SK-N-MC (cell line): ENCODE measurements at regions not wholly inside any gene's neighbourhood (a gene's known extent, or its start where the extent isn't known, plus 50 kb on each side); places are given as distances from the start of the nearest gene placed in this dataset.

ENCODE experiments used
- DNase-seq: peaks from one replicate; pipeline ENCODE4 v3.0.0-alpha.2; 2011; ENCODE audit warnings: low read depth, low spot score
- H3K27ac ChIP-seq: fragments of 200-600 bp; sonication (generic); 2 replicates; pipeline ENCODE4 v1.5.1; 2016; ENCODE audit warnings: mixed run types
- H3K36me3 ChIP-seq: fragments of 200-600 bp; sonication (generic); 2 replicates; pipeline ENCODE4 v1.6.1; 2017; ENCODE audit warnings: antibody characterized with exemption, low read length, mixed read lengths; ENCODE audit not compliant: insufficient read depth
- H3K4me3 ChIP-seq: fragments of 200-600 bp; sonication (generic); 2 replicates; pipeline ENCODE4 v1.5.1; 2016
- H3K9ac ChIP-seq: fragments of 200-600 bp; sonication (generic); 2 replicates; pipeline ENCODE4 v1.8.0; 2017; ENCODE audit warnings: mixed run types, mixed read lengths; ENCODE audit not compliant: insufficient read length
- H3K9me3 ChIP-seq: fragments of 200-600 bp; sonication (generic); 2 replicates; pipeline ENCODE4 v1.6.1; 2017; ENCODE audit warnings: low read depth, mild to moderate bottlenecking, antibody characterized with exemption, low read length, moderate library complexity, mixed read lengths
- EZH2 ChIP-seq: fragments of 200-600 bp; sonication (generic); IDR thresholded peaks from one replicate; pipeline ENCODE4 v1.6.1; 2017; ENCODE audit warnings: antibody characterized with exemption
- FOXP2 ChIP-seq: optimal IDR thresholded peaks from 2 replicates; pipeline ENCODE3; 2011; ENCODE audit warnings: mild to moderate bottlenecking, moderate library complexity; ENCODE audit not compliant: insufficient read depth; ENCODE audit errors: extremely low read length, control extremely low read depth
- POLR2AphosphoS5 ChIP-seq: IDR thresholded peaks from 2 replicates; pipeline ENCODE4 v1.6.1; 2012; ENCODE audit warnings: mild to moderate bottlenecking, low read depth, low read length, borderline replicate concordance

- H3K36me3 ChIP-seq = no peaks in the 10 kb centered on the region
- H3K9me3 ChIP-seq = no peaks in the 10 kb centered on the region
- H3K27ac ChIP-seq = no peak overlapping the region
- no peak overlapping the region for H3K9ac ChIP-seq
- TF ChIP-seq FOXP2 (no peak), POLR2AphosphoS5 (no peak), EZH2 (no peak)
- H3K4me3 ChIP-seq = no peak overlapping the region
- no peak for DNase-seq
These were observed 817.5 kb downstream of the SQOR start for GRCh38 chr15:46452297-46452820.

DNA sequence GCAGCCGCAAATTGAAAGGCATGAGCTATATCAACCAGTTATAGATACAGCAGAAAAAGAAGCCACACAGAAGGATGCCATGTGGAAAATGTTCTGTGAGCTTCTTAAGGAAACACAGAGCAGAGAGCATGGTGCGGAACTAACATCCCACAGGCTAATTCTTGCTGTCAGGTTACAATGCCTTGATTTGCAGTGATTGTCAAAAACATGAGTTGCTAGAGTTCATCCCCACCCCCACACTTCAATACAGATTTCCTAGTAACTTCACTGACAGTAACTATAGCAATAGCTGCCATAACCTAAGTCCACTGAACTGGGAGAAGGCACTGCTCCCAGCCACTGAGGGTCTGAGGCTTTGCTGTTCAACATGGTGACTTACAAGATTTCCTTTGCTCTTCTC is 821.6 kb downstream of the SQOR start:
- no peak overlapping the region for H3K27ac ChIP-seq
- no peaks in the 10 kb centered on the region for H3K36me3 ChIP-seq
- DNase-seq = no peak
- H3K9me3 ChIP-seq = no peaks in the 10 kb centered on the region
- no peak overlapping the region for H3K4me3 ChIP-seq
- no peak for TF ChIP-seq POLR2AphosphoS5
- no peak for TF ChIP-seq FOXP2
- no peak for TF ChIP-seq EZH2
- H3K9ac ChIP-seq = no peak overlapping the region

DNA sequence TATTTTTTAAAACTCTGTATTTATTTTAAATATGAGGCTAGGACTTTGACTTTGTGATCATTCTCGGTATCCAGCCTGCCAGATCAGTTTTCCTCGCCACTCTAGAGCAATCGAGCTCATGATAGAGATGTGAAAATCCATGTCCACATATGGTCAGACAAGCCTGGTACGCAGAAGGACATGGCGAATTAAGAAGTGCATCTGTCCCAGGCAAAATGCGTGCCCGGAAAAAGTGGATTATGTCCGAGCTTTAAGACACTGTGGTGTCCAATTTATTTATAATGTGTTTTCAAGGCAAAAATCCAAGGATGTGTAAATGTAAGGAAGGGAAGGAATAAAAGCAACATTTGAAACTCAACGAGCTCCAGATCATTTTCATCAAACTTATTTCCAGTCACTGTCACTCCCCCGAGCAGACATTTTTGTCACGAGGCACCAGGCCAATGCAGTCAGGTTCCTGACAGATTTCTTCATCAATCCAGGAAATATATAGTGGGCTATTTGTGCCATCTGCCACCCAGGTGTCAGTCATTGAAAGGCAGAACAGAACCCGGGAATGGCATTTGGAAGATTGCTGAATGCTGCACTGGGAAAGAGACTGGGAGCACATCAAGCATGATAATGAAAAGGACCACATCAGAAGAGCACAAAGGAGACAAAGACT is 825.7 kb downstream of the SQOR start:
- TF ChIP-seq EZH2 (no peak), FOXP2 (no peak), POLR2AphosphoS5 (no peak)
- DNase-seq = no peak
- H3K9me3 ChIP-seq = no peaks in the 10 kb centered on the region
- H3K4me3 ChIP-seq = no peak overlapping the region
- no peak overlapping the region for H3K27ac ChIP-seq
- H3K36me3 ChIP-seq = no peaks in the 10 kb centered on the region
- H3K9ac ChIP-seq = no peak overlapping the region

GRCh38 chr15:46461416-46461815 is 826.6 kb downstream of the SQOR start:
- DNase-seq = no peak

DNA sequence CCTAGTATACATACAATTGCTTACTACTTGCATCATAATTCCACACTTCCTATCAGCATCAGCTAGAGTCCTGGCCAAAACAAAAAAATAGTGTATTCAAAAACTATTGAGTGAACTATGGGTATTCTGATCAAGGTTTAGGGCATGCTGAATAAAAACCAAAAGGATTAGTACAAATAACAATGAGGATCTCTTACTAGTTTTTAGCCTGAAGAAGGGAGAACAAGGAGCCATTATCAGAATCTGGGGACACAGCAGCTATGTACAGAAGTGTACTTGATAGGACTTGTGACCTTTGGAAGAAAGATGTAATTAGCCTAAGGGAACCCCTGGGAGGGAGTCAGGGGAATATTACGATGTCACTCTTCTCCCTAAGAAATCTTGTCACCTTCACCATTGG is 832.2 kb downstream of the SQOR start:
- DNase-seq = no peak
- Histone ChIP-seq H3K9ac (no peak overlapping the region), H3K36me3 (no peaks in the 10 kb centered on the region), H3K4me3 (no peak overlapping the region), H3K9me3 (no peaks in the 10 kb centered on the region), H3K27ac (no peak overlapping the region)
- TF ChIP-seq EZH2 (no peak), FOXP2 (no peak), POLR2AphosphoS5 (no peak)

More at GRCh38 chr15:46461416-46461815, 826.6 kb downstream of the SQOR start:
- H3K36me3 ChIP-seq = no peaks in the 10 kb centered on the region
- no peaks in the 10 kb centered on the region for H3K9me3 ChIP-seq
- H3K4me3 ChIP-seq = no peak overlapping the region
- no peak overlapping the region for H3K27ac ChIP-seq
- no peak overlapping the region for H3K9ac ChIP-seq
- TF ChIP-seq FOXP2 (no peak), EZH2 (no peak), POLR2AphosphoS5 (no peak)

GRCh38 chr15:46471096-46471495 is 836.3 kb downstream of the SQOR start:
- no peaks in the 10 kb centered on the region for H3K9me3 ChIP-seq
- H3K4me3 ChIP-seq = no peak overlapping the region
- no peak overlapping the region for H3K9ac ChIP-seq
- H3K36me3 ChIP-seq = no peaks in the 10 kb centered on the region
- DNase-seq = no peak
- no peak overlapping the region for H3K27ac ChIP-seq
- TF ChIP-seq FOXP2 (no peak), POLR2AphosphoS5 (no peak), EZH2 (no peak)

DNA sequence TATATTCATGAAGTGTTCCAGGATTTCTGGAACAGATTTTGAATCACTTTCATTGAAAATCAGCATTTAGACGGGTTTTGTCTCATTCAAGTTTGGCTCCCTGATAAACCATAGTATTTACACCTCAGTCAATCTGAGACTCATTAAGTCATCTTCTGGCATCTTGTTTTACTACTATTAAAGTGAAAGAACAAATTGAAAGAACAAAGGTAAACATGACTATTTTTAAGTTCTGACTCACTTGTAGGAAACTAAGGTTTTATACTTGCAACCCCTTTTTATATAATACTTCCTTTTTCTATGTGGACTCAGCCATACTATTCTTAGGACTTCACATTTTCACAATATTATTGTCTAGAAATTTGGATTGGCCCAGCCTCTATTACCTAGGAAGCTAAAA is 854.4 kb downstream of the SQOR start:
- H3K27ac ChIP-seq = no peak overlapping the region
- no peak overlapping the region for H3K4me3 ChIP-seq
- no peak overlapping the region for H3K9ac ChIP-seq
- no peaks in the 10 kb centered on the region for H3K36me3 ChIP-seq
- TF ChIP-seq POLR2AphosphoS5 = no peak
- TF ChIP-seq EZH2 = no peak
- TF ChIP-seq FOXP2 = no peak
- H3K9me3 ChIP-seq = no peaks in the 10 kb centered on the region
- DNase-seq = no peak

- Histone ChIP-seq H3K36me3 (no peaks in the 10 kb centered on the region), H3K27ac (no peak overlapping the region), H3K9me3 (no peaks in the 10 kb centered on the region), H3K4me3 (no peak overlapping the region), H3K9ac (no peak overlapping the region)
- DNase-seq = no peak
- TF ChIP-seq EZH2 (no peak), POLR2AphosphoS5 (no peak), FOXP2 (no peak)
These were observed 861.8 kb downstream of the SQOR start for GRCh38 chr15:46496491-46497115.
